HG02973 (cell line): ENCODE measurements at regions not wholly inside any gene's neighbourhood (a gene's known extent, or its start where the extent isn't known, plus 50 kb on each side); places are given as distances from the start of the nearest gene placed in this dataset.

Source experiments
- ATAC-seq: cut with Tn5 transposase; IDR thresholded peaks from one replicate; pipeline ENCODE4 v1.9.1; 2021; ENCODE audit warnings: moderate library complexity; ENCODE audit not compliant: unreplicated experiment

GRCh38 chr2:22491442-22491841 is 893.5 kb upstream of the KLHL29 start:
- ATAC-seq: no peak

- no peak for ATAC-seq
These were observed 890.8 kb upstream of the KLHL29 start for GRCh38 chr2:22494156-22494555.

- no peak for ATAC-seq
These were observed 887.9 kb upstream of the KLHL29 start for GRCh38 chr2:22497064-22497463.

GRCh38 chr2:22497789-22498188 is 887.2 kb upstream of the KLHL29 start:
- ATAC-seq: no peak

GRCh38 chr2:22499082-22499839 is 885.7 kb upstream of the KLHL29 start:
- ATAC-seq: no peak

GRCh38 chr2:22500555-22500935 is 884.4 kb upstream of the KLHL29 start:
- no peak for ATAC-seq

- no peak for ATAC-seq
These were observed 883.1 kb upstream of the KLHL29 start for GRCh38 chr2:22501851-22502250.

GRCh38 chr2:22513563-22513962 is 871.4 kb upstream of the KLHL29 start:
- ATAC-seq: no peak

- ATAC-seq: no peak
These were observed 867.8 kb upstream of the KLHL29 start for GRCh38 chr2:22517141-22517540.

- no peak for ATAC-seq
These were observed 866.3 kb upstream of the KLHL29 start for GRCh38 chr2:22518641-22519040.

- no peak for ATAC-seq
These were observed 864.4 kb upstream of the KLHL29 start for GRCh38 chr2:22520369-22521288.

GRCh38 chr2:22521620-22522019 is 863.4 kb upstream of the KLHL29 start:
- no peak for ATAC-seq

- no peak for ATAC-seq
These were observed 859.3 kb upstream of the KLHL29 start for GRCh38 chr2:22525681-22526080.

- ATAC-seq: no peak
These were observed 854.8 kb upstream of the KLHL29 start for GRCh38 chr2:22530131-22530530.

GRCh38 chr2:22536133-22536532 is 848.8 kb upstream of the KLHL29 start:
- ATAC-seq: no peak

GRCh38 chr2:22554453-22554852 is 830.5 kb upstream of the KLHL29 start:
- no peak for ATAC-seq

- no peak for ATAC-seq
These were observed 827.6 kb upstream of the KLHL29 start for GRCh38 chr2:22557406-22557805.

- ATAC-seq: no peak
These were observed 825.0 kb upstream of the KLHL29 start for GRCh38 chr2:22560021-22560420.

- no peak for ATAC-seq
These were observed 805.6 kb upstream of the KLHL29 start for GRCh38 chr2:22579341-22579740.

GRCh38 chr2:22582107-22582506 is 802.9 kb upstream of the KLHL29 start:
- ATAC-seq: no peak

GRCh38 chr2:22596306-22596705 is 788.7 kb upstream of the KLHL29 start:
- no peak for ATAC-seq

- ATAC-seq: no peak
These were observed 784.8 kb upstream of the KLHL29 start for GRCh38 chr2:22600156-22600555.
